SH-SY5Y (cell line): ENCODE measurements at regions not wholly inside any gene's neighbourhood (a gene's known extent, or its start where the extent isn't known, plus 50 kb on each side); places are given as distances from the start of the nearest gene placed in this dataset.

Source experiments
- GATA2 ChIP-seq: IDR thresholded peaks from 2 replicates; pipeline ENCODE4 v1.6.1; 2011; ENCODE audit warnings: mild to moderate bottlenecking, low read depth, low read length
- GATA3 ChIP-seq: IDR thresholded peaks from 2 replicates; pipeline ENCODE4 v1.6.1; 2011; ENCODE audit warnings: low read depth, mild to moderate bottlenecking, low read length, moderate library complexity

GRCh38 chr18:52000435-52000834, 339.6 kb upstream of the DCC start:
- TF ChIP-seq GATA2: no peak
- no peak for TF ChIP-seq GATA3

- TF ChIP-seq GATA2 (no peak), GATA3 (no peak)
Observed at GRCh38 chr18:52001106-52001505, 338.9 kb upstream of the DCC start.

- no peak for TF ChIP-seq GATA2
Observed at GRCh38 chr18:52002600-52002999, 337.4 kb upstream of the DCC start.

- TF ChIP-seq GATA2: no peak
- no peak for TF ChIP-seq GATA3
Observed at GRCh38 chr18:52007105-52007504, 332.9 kb upstream of the DCC start.

- TF ChIP-seq GATA3 (no peak), GATA2 (no peak)
Observed at GRCh38 chr18:52008330-52008729, 331.7 kb upstream of the DCC start.

GRCh38 chr18:52008736-52009135, 331.3 kb upstream of the DCC start:
- TF ChIP-seq GATA2 (no peak), GATA3 (no peak)

GRCh38 chr18:52009958-52010357, 330.0 kb upstream of the DCC start:
- TF ChIP-seq GATA2 (no peak), GATA3 (no peak)

- TF ChIP-seq GATA3 (no peak), GATA2 (no peak)
Observed at GRCh38 chr18:52045946-52046675, 293.9 kb upstream of the DCC start.

GRCh38 chr18:52046842-52047241, 293.2 kb upstream of the DCC start:
- TF ChIP-seq GATA3: no peak
- no peak for TF ChIP-seq GATA2

GRCh38 chr18:52054324-52054723, 285.7 kb upstream of the DCC start:
- TF ChIP-seq GATA3 (no peak), GATA2 (no peak)

- TF ChIP-seq GATA3: no peak
- TF ChIP-seq GATA2: no peak
Observed at GRCh38 chr18:52060607-52061304, 279.2 kb upstream of the DCC start.

- TF ChIP-seq GATA2 (no peak), GATA3 (no peak)
Observed at GRCh38 chr18:52063923-52064322, 276.1 kb upstream of the DCC start.

- TF ChIP-seq GATA3 (no peak), GATA2 (no peak)
Observed at GRCh38 chr18:52069201-52069600, 270.8 kb upstream of the DCC start.

- no peak for TF ChIP-seq GATA3
- TF ChIP-seq GATA2: no peak
Observed at GRCh38 chr18:52070291-52070756, 269.7 kb upstream of the DCC start.

GRCh38 chr18:52077251-52077983, 262.6 kb upstream of the DCC start:
- no peak for TF ChIP-seq GATA3

- TF ChIP-seq GATA3 (no peak), GATA2 (no peak)
Observed at GRCh38 chr18:52082246-52082645, 257.8 kb upstream of the DCC start.
